ENCODE measurements at regions not wholly inside any gene's neighbourhood (a gene's known extent, or its start where the extent isn't known, plus 50 kb on each side); places are given as distances from the start of the nearest gene placed in this dataset.

- no peak for TF ChIP-seq POLR2AphosphoS5 (IDR thresholded peaks at IDR 0.05)
- TF ChIP-seq, protein P1, sequence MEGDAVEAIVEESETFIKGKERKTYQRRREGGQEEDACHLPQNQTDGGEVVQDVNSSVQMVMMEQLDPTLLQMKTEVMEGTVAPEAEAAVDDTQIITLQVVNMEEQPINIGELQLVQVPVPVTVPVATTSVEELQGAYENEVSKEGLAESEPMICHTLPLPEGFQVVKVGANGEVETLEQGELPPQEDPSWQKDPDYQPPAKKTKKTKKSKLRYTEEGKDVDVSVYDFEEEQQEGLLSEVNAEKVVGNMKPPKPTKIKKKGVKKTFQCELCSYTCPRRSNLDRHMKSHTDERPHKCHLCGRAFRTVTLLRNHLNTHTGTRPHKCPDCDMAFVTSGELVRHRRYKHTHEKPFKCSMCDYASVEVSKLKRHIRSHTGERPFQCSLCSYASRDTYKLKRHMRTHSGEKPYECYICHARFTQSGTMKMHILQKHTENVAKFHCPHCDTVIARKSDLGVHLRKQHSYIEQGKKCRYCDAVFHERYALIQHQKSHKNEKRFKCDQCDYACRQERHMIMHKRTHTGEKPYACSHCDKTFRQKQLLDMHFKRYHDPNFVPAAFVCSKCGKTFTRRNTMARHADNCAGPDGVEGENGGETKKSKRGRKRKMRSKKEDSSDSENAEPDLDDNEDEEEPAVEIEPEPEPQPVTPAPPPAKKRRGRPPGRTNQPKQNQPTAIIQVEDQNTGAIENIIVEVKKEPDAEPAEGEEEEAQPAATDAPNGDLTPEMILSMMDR (IDR thresholded peaks at IDR 0.05): no peak
Observed at GRCh38 chr1:79679916-79680315, 673.4 kb upstream of the ADGRL4 start.

Data from breast epithelium (tissue), 3 donors.